GM19240 (cell line): ENCODE measurements at regions not wholly inside any gene's neighbourhood (a gene's known extent, or its start where the extent isn't known, plus 50 kb on each side); places are given as distances from the start of the nearest gene placed in this dataset.

Experiments used
- DNase-seq: peaks from one replicate; pipeline ENCODE4 v3.0.0; 2011; ENCODE audit warnings: low spot score; ENCODE audit not compliant: insufficient read length

DNA sequence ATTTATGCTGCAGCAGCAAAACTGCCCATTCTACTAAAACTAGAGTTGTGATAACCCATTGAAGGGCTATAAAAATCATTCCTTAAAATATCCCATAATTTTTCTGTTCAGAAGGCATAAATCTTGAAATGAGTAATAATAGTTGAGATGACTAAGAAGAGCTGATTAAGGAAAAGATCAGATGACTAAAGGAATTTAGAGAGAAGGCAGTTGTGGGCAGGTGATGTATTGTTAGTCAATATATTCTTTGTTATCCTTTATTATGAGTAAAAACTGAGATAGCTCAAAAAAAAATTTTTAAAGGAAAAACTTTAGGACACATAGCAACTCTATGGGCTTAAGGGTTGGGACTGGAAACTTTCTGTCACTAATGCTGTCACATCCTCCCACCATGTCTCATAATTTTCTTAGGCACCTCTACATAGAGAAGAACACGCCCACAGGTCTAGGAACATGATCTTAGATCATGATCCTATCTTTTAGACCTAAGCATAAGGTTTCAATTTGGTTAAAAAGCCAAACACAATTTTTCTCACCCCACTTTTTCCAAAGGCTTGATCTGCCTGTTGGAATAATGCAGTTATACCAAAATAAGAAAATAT, 597.5 kb upstream of the MEF2C start:
- DNase-seq = no peak

DNA sequence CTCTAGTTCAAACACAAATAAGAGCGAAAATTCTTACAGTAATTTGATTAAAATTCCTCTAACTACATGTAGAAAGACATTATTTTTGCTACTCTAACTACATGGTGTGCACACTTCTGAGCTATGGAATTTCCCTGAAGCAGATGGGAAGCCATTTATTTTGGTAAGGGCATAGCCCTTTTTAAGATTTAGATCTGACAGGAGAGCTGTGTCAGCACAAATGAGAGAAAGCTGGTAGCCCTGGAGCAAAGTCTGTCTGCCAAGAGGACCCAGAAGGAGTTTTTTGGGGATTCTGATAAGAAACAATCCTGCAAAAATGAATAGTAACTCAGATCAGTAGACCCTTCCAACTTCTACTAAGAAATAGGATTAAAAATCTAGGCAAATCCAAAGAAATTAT, 595.9 kb upstream of the MEF2C start:
- no peak for DNase-seq

DNA sequence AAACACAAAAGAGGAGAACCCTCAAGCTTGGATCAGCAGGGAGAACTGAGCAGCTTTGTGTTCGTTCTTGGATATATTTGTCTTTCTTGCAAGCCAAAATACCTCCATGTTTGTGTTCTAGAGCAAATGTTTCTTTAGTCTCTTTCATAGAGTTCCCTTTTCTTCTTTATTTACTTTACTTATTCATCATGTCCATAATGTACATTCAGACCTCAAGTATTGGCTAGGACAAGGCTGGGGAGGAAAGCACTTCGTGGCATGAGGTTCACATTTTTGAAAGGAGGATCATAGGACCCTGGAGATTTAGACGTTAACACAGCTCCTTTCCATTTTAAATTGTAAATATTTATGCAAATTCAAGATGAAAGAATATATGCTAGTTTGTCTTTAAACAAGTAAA, 590.2 kb upstream of the MEF2C start:
- DNase-seq = no peak

DNA sequence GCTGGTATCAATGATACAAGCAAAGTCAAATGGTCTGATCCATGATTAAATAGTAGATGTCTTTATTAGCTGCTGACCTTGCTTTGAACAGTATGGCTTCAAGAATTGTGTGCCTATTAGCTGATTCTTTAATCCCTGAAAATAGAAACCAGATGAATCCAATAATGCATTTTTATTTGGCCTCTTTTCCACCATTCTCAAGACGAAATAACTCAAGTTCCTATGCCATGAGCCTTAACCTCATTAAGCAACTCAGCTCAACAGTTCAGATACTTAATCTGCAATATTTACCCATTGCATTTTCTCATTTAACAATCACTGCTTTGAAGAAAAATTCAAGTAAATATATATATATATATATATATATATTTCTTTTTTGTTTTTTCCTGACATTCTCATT, 588.6 kb upstream of the MEF2C start:
- no peak for DNase-seq

DNA sequence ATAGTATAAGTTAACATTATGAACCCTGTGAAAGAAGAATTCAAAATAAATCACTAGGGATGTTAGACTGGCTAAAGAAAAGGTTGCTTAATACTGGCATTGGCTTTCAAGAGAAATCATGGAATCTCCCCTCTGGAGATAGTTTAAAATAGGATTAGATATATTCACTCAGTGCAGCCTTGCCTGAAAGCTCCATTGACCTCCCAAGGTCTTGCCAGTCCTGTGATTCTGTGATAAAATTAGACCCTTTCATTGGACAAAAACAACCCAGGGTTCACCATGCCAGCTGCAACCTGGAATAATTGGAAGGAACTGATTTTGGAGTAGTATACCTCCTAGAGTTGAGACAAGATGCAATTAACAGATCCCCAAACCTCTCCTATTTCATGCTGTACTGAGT, 588.1 kb upstream of the MEF2C start:
- DNase-seq = no peak

DNA sequence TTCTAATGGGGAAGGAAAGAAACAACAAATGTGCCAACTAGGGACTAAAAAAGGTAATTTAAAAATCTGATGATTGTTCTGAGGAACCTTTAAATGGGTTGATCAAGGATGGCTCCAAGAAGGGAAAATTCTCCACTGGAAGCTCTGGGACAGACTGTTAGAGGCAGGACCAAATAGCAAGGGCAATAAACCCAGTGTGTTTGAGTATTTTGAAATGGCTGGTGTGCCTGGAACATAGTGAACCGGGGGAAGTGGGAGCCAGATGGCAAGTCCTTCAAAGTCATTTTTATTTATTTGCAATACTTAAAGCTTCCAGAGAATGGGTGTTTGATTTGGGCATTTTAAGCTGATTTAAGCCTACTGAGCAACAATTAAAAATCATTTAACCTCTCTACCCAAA, 587.7 kb upstream of the MEF2C start:
- DNase-seq = no peak

DNA sequence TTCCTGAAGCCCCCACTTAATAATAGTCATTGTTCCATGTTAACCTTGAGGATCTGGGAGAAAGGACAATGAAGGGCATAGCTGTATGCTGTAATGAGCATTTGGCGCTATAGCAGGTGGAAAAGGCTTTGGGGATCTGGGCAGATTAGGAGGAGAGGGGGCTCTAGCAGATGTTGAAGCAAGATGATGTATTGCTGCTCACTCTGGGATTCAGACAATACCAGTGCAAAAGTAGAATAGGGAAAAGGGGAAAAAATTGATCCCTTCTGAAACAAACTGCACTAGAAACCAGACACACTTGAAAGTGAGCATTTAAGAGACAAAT, 575.3 kb upstream of the MEF2C start:
- no peak for DNase-seq

DNA sequence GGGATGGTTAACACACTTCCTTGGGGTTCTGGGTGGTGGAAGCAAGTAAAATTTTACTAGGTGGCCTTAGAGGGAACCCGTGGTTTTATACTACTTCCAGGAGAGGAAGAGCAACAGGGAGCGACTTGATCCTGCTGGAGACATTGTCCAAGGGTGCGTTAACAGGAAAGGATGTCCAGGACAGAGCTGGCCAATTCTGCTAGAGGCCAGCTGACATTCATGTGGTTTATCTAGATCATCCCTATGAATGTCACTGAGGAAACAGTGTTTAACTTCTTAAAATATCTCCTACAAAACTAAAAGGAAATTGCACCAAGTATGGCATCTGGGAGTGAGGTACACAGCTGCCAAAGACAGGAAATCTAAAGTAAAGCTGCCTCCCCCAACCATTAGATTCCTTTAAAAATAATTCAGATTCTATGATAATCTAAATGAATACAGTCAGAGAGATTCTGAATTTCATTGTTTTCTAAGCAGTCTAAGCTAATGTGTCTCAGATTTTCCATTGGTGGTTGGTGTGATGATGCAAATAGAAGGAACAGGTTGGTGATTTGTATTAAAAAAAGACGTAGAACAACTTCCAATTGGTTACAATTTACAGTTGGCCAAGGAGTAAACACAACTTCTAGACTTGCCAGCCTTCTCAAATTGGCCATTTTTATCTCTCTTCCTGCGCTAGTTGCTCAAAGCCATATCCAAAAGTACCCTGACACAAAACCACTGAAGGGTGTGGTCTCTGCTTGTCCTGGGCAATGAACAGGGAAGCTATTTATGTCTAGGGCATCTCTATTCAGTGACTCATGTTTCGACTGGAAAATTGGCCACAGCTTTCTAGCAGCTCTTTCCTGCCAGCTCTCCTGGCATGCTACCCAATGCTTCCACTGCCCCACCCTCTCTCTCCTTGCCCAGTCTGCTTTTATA, 574.7 kb upstream of the MEF2C start:
- DNase-seq = no peak

DNA sequence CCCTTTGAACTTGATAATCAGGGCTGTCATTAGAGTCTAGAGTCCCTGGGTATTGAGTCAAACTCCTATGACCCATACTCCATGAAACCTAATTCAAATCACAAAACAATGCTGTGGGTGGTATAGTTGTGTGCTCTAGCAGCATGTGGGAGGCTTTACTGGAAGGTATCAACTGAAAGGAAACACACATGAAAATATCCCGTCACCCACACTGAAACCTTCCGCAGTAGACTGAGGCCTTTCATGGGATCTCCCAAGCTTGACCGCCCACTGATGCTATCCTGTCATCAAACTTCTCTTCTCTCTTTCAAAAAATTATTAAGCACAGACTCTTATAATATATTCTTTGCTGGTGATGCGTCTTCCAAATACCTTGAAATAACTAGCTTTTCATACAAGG, 569.1 kb upstream of the MEF2C start:
- no peak for DNase-seq

DNA sequence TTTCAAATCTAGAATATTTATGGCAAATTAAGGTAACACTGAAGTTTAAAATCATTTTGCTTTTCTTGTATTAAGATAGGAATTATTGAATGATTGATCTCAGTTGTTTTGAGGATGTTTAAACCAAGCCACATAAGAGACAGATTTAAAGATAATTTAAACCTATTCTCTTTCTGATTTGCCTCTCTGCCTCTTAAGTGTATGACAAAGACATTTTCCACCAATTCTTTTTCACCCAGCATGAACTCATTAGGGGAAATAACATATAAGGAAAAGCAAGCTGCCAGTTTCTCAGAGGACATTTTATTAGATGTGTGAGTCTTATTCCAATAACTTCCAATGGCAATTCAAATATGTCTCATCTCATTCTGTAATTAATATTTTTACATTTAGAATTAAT, 568.3 kb upstream of the MEF2C start:
- DNase-seq = no peak

DNA sequence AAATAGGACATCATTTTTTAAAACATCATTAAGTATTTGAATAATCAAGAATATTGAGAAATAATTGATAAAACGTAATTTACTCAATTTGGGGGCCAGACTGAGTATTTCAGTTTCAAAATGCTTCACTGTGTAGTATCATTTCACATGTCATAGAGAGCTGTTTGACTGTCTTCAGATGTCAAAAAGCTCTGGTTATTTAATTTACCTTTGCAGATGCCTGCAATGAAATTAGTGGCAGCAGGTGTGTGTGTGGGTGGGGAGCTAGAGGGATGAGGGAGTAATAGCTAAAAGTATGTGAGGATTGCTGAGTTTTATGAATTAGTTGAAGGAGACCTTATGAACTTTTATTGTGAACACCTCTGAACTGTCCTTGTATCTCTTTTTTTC, 567.2 kb upstream of the MEF2C start:
- no peak for DNase-seq

DNA sequence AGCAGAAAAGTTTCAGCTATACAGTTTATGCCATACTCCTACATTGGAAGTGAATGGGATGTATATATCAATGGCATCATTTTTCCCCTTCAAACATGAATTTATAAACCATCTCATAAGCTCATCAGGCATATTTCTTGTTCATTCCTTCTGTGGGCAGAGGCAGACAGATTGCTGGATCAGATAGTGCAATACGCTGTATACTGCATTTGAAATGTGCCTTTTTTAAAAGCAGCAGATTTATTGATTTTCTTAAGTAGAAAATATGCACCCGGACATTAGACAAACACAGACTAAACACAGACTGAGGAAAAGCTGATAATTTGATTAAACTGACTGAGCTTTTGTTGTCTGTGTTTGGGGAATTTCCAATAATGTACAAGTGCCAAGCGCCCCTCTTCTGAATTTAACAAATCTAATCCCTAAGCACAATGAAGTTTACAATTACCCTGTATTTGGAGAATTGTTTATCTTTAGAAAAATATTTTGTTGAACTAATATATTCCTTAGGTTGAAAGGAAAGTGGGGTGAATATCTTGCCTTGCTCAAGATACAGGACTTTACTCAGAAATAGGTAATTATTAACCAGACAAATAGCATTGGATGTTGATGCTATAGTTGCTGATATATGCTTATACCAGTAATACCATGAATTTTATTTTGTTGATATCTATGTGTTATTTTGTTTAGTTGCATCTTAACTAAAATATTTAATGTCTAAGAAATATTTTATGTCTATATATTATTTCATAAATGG, 566.6 kb upstream of the MEF2C start:
- no peak for DNase-seq

DNA sequence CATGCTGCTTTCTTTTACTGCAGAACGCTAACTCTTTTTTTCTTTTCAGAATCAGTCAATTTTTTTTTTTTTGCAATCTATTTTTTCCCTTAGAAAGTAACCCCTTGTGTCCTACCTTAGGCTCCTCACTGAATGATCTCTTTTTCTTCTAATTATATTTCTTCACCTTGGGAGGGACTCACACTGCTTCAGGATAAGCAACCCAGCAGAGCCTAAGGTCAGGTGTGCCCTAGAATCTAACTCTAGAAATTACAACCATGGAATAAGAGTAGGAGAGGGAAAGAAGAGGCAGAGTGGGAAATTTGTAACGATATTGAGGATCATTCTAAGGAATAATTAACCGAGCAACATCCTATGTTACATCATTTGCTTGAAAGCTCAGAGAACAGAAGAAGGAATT, 564.0 kb upstream of the MEF2C start:
- no peak for DNase-seq

DNA sequence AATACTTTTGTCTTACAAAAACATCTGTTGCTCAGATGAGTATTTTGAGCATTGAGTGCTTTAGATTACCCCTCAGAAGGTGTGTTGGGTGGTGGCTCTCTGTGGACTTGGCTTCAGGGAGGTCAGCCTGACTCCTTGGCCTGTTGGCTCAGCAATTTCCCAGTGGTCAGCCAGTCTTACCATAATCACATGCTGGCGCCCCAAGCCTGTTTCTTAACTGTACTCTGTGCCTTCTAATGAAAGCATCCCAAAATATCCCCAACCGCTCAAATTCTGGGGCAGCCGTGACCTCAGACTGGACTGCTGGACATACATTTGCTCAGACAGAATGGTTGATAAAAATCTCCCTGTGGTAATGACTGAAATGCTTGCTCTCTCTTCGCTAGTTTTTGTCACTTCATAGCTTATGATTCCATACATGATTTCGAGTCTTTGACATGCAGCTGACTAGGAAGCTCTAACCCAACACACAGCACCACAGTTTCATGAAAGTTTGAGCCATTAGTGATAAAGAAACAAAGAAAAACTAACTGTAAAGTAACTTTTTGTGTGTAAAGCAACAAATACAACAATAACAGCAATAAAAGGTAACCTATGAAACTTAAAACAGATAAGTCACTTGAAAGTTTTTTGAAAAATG, 562.2 kb upstream of the MEF2C start:
- DNase-seq = no peak

DNA sequence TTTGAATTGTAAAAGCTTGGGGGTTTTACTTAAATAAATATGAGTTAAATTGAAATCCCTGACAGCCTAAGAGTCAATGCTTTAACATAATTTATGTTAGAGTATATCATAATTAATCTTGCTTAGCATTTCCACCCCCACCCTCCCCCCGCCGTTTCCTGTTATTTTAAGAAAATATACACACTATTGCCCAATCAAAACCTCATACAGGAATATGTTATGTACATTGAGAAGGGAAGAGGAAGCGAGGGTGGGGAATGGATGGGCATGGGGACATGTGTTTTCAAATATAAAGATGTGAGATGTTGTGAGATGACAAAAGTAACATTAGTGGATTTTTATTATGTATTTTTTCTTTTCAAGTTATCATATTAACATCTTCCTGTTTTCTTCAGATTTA, 561.1 kb upstream of the MEF2C start:
- DNase-seq = no peak

DNA sequence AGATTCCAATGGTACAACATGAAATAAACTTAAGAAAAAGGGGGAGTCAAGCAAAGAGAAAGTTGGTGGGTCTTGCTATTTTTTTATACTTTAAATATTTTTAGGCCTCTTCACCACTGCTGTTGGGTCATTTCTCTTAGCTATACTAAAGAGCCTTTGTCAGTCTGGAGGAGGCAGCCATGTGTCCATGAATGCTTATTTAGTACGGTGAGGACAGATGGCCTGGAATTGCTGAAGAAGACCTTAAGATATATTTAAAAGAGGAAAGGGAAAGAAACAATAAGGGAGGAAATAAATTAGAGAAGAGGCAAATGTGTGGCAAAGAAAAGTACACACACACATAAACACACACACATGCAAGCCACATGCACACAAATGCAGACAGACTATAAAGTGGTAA, 560.5 kb upstream of the MEF2C start:
- no peak for DNase-seq

DNA sequence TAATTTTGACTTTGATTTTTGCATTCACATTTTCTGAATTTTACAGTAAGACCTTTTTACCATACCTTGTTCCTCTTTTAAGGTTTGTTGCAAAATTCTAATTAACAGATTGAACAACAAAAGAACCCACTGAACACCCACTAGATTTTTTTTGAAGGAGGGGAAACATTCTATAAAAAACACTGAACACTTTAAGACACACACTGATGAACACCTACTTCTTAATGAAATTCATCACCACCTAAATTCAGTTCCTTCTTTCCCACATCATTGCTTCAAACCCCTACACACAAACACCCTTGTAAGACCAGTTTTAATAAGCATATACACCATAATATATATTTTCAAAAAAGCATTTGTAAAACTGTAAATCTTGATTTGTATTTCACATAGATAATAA, 559.0 kb upstream of the MEF2C start:
- DNase-seq = no peak

DNA sequence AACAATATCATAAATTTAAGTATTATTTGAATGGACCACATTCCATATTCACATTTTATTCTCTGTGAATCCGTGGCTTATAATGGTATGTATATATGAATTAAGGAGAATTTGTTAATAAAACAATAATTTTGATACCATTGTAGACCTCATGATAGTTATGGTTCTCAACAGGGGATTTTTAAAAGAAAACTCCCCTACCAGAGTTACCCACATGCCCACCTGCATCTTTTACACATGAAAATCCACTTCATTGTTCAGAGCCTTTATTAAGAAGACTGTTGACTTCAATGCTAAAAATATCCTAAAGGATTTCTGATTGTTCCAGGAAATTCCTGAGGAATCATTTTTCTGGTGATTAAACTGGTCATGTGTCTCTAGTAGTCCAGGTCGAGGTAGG, 557.7 kb upstream of the MEF2C start:
- DNase-seq = no peak

DNA sequence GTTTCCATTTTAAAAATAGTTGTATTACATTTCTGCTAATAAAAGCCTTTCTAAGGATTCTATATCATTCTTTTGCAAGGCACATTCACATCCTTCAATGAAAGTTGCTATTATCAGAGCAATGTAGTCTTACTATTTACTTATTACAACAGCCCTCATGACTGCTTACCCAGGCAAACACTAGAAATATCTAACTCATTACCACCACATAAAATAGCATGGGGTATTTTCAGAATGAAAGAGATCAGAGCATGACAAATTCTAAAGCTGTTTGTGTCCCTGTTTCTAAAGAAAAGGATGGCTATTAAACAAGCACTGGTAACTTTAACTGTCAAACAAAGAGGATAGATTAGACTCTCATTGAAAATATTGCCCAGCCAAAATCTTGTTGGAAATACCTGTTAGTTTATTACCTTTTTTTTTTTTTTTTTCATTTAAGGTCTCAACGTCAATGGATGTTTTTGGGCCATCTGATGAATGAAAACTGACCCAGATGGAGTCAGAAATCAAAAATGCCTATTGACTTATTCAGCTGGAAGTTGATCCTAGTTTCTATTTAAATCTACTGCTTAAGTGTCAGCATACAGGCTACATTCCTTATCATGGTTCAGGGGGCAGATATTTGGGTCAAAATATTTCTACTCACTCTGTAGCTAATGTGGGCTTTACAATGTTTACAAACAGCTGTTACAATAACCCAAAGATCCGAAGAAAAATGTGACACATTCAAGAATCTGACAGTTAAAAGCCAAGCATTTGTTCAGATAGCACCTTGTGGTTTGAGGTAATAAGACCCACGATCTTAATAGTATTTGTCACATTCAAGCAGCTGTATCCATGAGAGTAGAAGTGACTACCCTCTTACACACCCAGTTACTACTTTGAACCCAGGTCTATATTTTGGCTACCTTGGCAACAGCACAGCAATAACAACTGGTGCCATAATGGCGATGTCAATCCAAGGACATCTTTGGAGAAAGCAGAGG, 554.8 kb upstream of the MEF2C start:
- no peak for DNase-seq

DNA sequence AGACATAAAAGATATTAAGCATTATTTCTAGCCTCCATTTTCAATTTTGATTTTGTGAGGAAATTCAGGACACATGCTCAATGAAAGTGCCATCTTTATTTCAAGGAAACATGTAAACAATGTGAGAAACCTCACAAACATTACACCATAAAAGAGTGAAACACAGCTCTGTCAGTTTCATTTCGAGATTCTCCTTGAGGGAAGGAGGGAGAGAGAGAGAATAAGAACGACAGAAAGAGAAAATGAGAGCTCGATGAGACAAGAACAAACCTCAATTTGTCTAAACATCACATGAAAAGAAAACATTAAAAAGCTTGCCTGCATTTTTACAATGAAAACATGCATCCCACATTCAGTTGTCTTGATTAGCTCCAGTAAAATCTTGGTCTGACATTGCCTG, 553.5 kb upstream of the MEF2C start:
- DNase-seq = no peak

DNA sequence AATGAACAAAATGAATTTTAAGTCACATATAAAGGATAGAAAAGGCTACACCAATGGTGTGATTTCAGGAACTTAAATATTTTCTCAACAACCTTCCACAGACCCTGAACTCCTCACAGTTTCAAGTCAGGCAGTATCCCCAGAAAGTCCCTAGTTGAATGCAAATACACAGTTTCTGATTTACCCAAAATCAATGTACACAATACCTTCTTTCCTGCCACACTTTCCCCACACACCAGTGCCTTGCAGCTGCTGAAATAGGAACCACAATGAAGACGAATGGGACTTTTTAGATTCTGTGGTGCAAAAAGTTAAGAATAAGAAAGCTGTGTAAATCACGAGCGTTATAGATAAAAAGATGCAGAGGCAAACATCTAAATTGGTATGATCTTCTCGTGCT, 552.4 kb upstream of the MEF2C start:
- DNase-seq = no peak
